B cell (primary cell): ENCODE measurements at regions not wholly inside any gene's neighbourhood (a gene's known extent, or its start where the extent isn't known, plus 50 kb on each side); places are given as distances from the start of the nearest gene placed in this dataset.
A peak's percentile ranks its signal among the peaks of the same experiment; 100 is the strongest.

ENCODE experiments used
- ATAC-seq: fragments of 200-7000 bp; cut with Tn5 transposase; one replicate; pipeline ENCODE4 v1.10.0; 2021; ENCODE audit warnings: low read depth, mild to moderate bottlenecking, moderate number of reproducible peaks, moderate library complexity
- CTCF ChIA-PET: fragments of 350-600 bp; sonication (Branson Sonifier 250); formaldehyde crosslinking; loops from one replicate; lab custom pipeline; 2021; ENCODE audit warnings: antibody characterized with exemption, inconsistent platforms; lab: Charles Lee
- POLR2A ChIA-PET: fragments of 350-600 bp; sonication (Branson Sonifier 250); formaldehyde crosslinking; loops from one replicate; lab custom pipeline; 2021; ENCODE audit warnings: antibody characterized with exemption; lab: Charles Lee
- DNase-seq: peaks from one replicate; pipeline ENCODE4 v3.0.0; 2013
- H2AFZ ChIP-seq: 2 replicates; pipeline ENCODE4 v1.6.1; 2012; ENCODE audit warnings: mild to moderate bottlenecking, low read depth, low read length; ENCODE audit not compliant: insufficient read depth, poor library complexity, severe bottlenecking
- H3K27ac ChIP-seq, 2 donors: 1 replicate in 1 of 2; 2 replicates in 1 of 2; pipeline ENCODE4 v1.5.1; 2012 to 2013; ENCODE audit warnings: low read length in 2 of 2, mild to moderate bottlenecking in 2 of 2, moderate library complexity in 1 of 2
- H3K27me3 ChIP-seq, 4 experiments: fragments of 200-600 bp in 1 of 4; sonication (generic) in 1 of 4; replicated peaks in 1 of 4; 1 replicate in 2 of 4; 2 replicates in 2 of 4; pipeline versions ENCODE4 v1.6.1 to v1.7.0; 2013 to 2016; ENCODE audit warnings: low read length in 3 of 4, mild to moderate bottlenecking in 2 of 4, mixed read lengths in 1 of 4, moderate library complexity in 1 of 4; ENCODE audit not compliant: insufficient read depth in 4 of 4, control insufficient read depth in 3 of 4; ENCODE audit errors: control extremely low read depth in 1 of 4
- H3K36me3 ChIP-seq, 2 experiments: replicated peaks in 1 of 2; 1 replicate in 1 of 2; 2 replicates in 1 of 2; pipeline versions ENCODE4 v1.6.1 to v1.7.1; 2013; ENCODE audit warnings: low read length in 1 of 2; ENCODE audit not compliant: insufficient read depth in 2 of 2, control insufficient read depth in 1 of 2; ENCODE audit errors: control extremely low read depth in 1 of 2, extremely low read depth in 1 of 2
- H3K4me1 ChIP-seq, 2 donors: fragments of 200-600 bp in 1 of 2; sonication (generic) in 1 of 2; 1 replicate in 1 of 2; 2 replicates in 1 of 2; pipeline versions ENCODE4 v1.5.1 to v1.6.1; 2013 to 2017; ENCODE audit warnings: low read length in 2 of 2; ENCODE audit not compliant: control insufficient read depth in 2 of 2, insufficient read depth in 2 of 2
- H3K4me2 ChIP-seq: replicated peaks from 2 replicates; pipeline ENCODE3; 2012; ENCODE audit warnings: mild to moderate bottlenecking, low read depth, low read length; ENCODE audit not compliant: poor library complexity, severe bottlenecking
- H3K4me3 ChIP-seq, 5 experiments: fragments of 200-600 bp in 1 of 5; sonication (generic) in 1 of 5; 1 replicate in 3 of 5; 2 replicates in 2 of 5; pipeline versions ENCODE4 v1.5.1 to v1.7.0; 2011 to 2016; ENCODE audit warnings: low read length in 4 of 5, mild to moderate bottlenecking in 4 of 5, low read depth in 2 of 5, control low read depth in 1 of 5, moderate library complexity in 1 of 5; ENCODE audit not compliant: insufficient read depth in 1 of 5; ENCODE audit errors: control extremely low read depth in 1 of 5, extremely low read depth in 1 of 5
- H3K79me2 ChIP-seq: fragments of 200-600 bp; sonication (generic); one replicate; pipeline ENCODE4 v1.6.0; 2016; ENCODE audit warnings: low read length; ENCODE audit not compliant: control insufficient read depth, insufficient read depth
- H3K9ac ChIP-seq: fragments of 200-600 bp; sonication (generic); 2 replicates; pipeline ENCODE4 v1.6.1; 2017; ENCODE audit warnings: mild to moderate bottlenecking, low read length, moderate library complexity
- H3K9me3 ChIP-seq, 3 donors: one replicate each; pipeline versions ENCODE4 v1.6.1 to v1.7.1; 2013; ENCODE audit warnings: low read length in 2 of 3; ENCODE audit not compliant: control insufficient read depth in 2 of 3, insufficient read depth in 1 of 3; ENCODE audit errors: control extremely low read depth in 1 of 3
- H4K20me1 ChIP-seq: 2 replicates; pipeline ENCODE4 v1.6.0; 2012; ENCODE audit warnings: mild to moderate bottlenecking, low read length; ENCODE audit not compliant: insufficient read depth, control insufficient read depth, poor library complexity, severe bottlenecking
- H3K27ac Mint-ChIP-seq: one replicate; pipeline ENCODE4 v1.8.0; 2021; ENCODE audit warnings: mixed read lengths
- H3K27me3 Mint-ChIP-seq: one replicate; pipeline ENCODE4 v1.8.0; 2021; ENCODE audit warnings: mixed read lengths
- H3K4me1 Mint-ChIP-seq: one replicate; pipeline ENCODE4 v1.8.0; 2021; ENCODE audit warnings: mixed read lengths
- H3K4me3 Mint-ChIP-seq: one replicate; pipeline ENCODE4 v1.8.0; 2021; ENCODE audit warnings: mixed read lengths
- H3K9me3 Mint-ChIP-seq: one replicate; pipeline ENCODE4 v1.8.0; 2022; ENCODE audit warnings: mixed read lengths; ENCODE audit not compliant: insufficient read depth
- CTCF ChIP-seq: fragments of 200-600 bp; IDR thresholded peaks from one replicate; pipeline ENCODE4 v1.8.0; 2022; ENCODE audit warnings: antibody characterized with exemption, mild to moderate bottlenecking
- EZH2 ChIP-seq: IDR thresholded peaks from 2 replicates; pipeline ENCODE4 v1.6.1; 2012; ENCODE audit warnings: borderline replicate concordance, low read depth, mild to moderate bottlenecking, moderate library complexity, low read length; ENCODE audit not compliant: insufficient read depth, poor library complexity, severe bottlenecking
- WGBS: methylation state at CpG from one replicate; pipeline ENCODE4 v1.1.5; 2013; ENCODE audit warnings: missing lambda C conversion rate; ENCODE audit not compliant: insufficient coverage; 5-methylcytosine and 5-hydroxymethylcytosine counted together
- intact Hi-C: fragments of 100-400 bp; cut with micrococcal nuclease; formaldehyde crosslinking; loops from one replicate; pipeline ENCODE4 v1.10.0; 2022

- H3K4me2 ChIP-seq, result peak overlapping the region; percentile 55
- Mint-ChIP-seq H3K4me3 (peak overlapping the region; percentile 67), H3K27me3 (no peaks in the 10 kb centered on the region), H3K9me3 (no peaks in the 10 kb centered on the region), H3K4me1 (peaks cover 72% of the 10 kb centered on the region), H3K27ac (peak overlapping the region; percentile 87)
- POLR2A ChIA-PET, result no interaction called here
- peaks cover 66 to 72% of the 10 kb centered on the region in 2 donors for H3K4me1 ChIP-seq
- no peaks in the 10 kb centered on the region for H3K9me3 ChIP-seq
- H3K27me3 ChIP-seq, result no peaks in the 10 kb centered on the region
- no peaks in the 10 kb centered on the region for H3K79me2 ChIP-seq
- no peak overlapping the region for H3K9ac ChIP-seq
- H3K4me3 ChIP-seq, result no peak overlapping the region
- no peak for TF ChIP-seq EZH2
- no peak for TF ChIP-seq CTCF
- peak overlapping the region in 1 of 2 donors; percentile 44 for H3K27ac ChIP-seq
- ATAC-seq, result peak; percentile 82
- CTCF ChIA-PET, result interaction anchor here (1.6 to 2.7 kb wide), 3 partner anchors 8 to 151 kb away, joined by 3 to 8 read pairs (median 4); no protein-coding TSS in a partner anchor
- peak overlapping the region; percentile 3 for H2AFZ ChIP-seq
- intact Hi-C loops, result loop anchor here (5.0 kb wide), 1 partner anchor 39 kb away; no protein-coding TSS in a partner anchor
- WGBS, result 28% methylated on average over 4 of the region's 4 CpGs
- H3K36me3 ChIP-seq, result no peaks in the 10 kb centered on the region
- no peaks in the 10 kb centered on the region for H4K20me1 ChIP-seq
- peak; percentile 71 for DNase-seq
Measured at GRCh38 chr1:56433056-56433577, 146.2 kb downstream of the PLPP3 start.

DNA sequence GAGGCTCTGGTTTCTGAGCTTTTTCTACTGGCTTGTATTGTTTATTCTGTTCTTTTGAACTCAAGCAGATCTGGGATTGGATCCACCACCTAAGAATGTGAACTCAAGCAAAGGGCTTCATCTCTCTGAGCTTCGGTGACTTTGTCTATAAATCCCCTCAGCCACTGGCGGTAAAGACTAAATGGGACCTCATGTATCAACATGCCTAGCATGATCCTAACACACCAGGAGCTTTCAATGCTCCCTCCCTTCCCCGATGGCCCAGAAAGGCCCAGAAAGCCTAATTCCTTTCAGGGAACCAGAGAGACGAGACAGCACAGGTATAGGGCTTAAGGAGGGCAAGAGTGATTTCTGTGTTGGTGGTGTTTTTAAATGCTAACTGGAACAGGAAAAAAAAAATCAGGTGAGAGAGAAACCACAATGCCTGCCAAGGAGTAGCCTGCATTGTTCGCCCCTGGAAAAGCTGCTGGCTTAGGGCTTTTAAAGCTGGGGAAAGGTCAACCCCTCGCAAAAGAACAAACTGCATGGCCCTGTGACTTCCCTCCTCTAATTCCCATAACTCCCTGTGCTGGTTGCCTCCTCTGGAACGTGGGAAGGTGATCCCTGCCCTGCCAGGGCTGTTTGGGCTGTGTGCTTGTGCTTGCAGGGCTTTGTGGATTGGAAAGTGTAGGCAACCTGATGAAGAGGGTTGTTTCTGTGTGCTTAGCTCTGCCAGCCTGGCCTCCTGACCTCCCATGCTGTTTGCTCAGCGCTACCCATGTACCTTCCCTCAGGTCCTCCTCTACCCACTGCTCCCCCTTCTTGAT is 147.0 kb downstream of the PLPP3 start:
- POLR2A ChIA-PET, result no interaction called here
- H3K4me3 ChIP-seq, result no peak overlapping the region
- peak; percentile 11 for ATAC-seq
- H3K27ac ChIP-seq, result peak overlapping the region in 1 of 2 donors; percentile 44
- no peaks in the 10 kb centered on the region for H3K27me3 ChIP-seq
- no peak for DNase-seq
- H3K9ac ChIP-seq, result no peak overlapping the region
- no peaks in the 10 kb centered on the region for H3K36me3 ChIP-seq
- H3K4me2 ChIP-seq, result peak overlapping the region; percentile 55
- H3K27ac Mint-ChIP-seq, result peak overlapping the region; percentile 87
- TF ChIP-seq EZH2 (no peak), CTCF (no peak)
- 80% methylated on average over 4 of the region's 8 CpGs for WGBS
- H3K4me1 Mint-ChIP-seq, result peaks cover 76% of the 10 kb centered on the region
- peaks cover 66 to 72% of the 10 kb centered on the region in 2 donors for H3K4me1 ChIP-seq
- no peaks in the 10 kb centered on the region for H3K27me3 Mint-ChIP-seq
- H2AFZ ChIP-seq, result peak overlapping the region; percentile 3
- H3K9me3 ChIP-seq, result no peaks in the 10 kb centered on the region
- CTCF ChIA-PET, result interaction anchor here (1.6 to 2.7 kb wide), 3 partner anchors 8 to 152 kb away, joined by 3 to 8 read pairs (median 4); no protein-coding TSS in a partner anchor
- H3K9me3 Mint-ChIP-seq, result no peaks in the 10 kb centered on the region
- H3K79me2 ChIP-seq, result no peaks in the 10 kb centered on the region
- H4K20me1 ChIP-seq, result no peaks in the 10 kb centered on the region
- peak overlapping the region; percentile 67 for H3K4me3 Mint-ChIP-seq
- intact Hi-C loops, result loop anchor here (5.0 kb wide), 1 partner anchor 40 kb away; no protein-coding TSS in a partner anchor
